ENCODE measurements at regions not wholly inside any gene's neighbourhood (a gene's known extent, or its start where the extent isn't known, plus 50 kb on each side); places are given as distances from the start of the nearest gene placed in this dataset.

DNA sequence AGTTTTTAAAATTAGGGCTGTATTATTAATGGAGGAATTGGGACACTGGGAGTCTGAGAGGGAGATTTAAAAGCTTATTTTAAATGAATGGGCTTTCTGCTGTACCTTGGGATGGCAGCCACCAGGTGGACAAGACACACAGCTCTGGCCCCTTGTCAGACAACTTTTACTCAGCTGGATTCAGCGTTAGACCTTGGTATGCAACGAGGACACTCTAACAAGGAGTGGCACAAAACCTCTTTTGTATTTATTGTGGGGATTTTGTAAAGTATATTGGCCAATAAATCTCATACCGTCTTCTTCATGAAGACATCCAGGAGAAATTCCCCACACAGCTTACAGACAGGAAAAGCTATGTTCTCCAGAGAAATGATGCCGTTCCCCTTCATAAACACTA, 105.7 kb downstream of the LCA5 start:
- Mint-ChIP-seq H3K27me3 (no peaks in the 10 kb centered on the region), H3K36me3 (no peaks in the 10 kb centered on the region), H3K9me3 (no peaks in the 10 kb centered on the region), H3K27ac (no peak overlapping the region), H3K4me1 (no peaks in the 10 kb centered on the region), H3K4me3 (no peak overlapping the region)
- CTCF ChIA-PET, result interaction anchor here (1.3 kb wide), 1 partner anchor 9 kb away, joined by 4 read pairs; no protein-coding TSS in a partner anchor
- DNase-seq, result no peak

DNA sequence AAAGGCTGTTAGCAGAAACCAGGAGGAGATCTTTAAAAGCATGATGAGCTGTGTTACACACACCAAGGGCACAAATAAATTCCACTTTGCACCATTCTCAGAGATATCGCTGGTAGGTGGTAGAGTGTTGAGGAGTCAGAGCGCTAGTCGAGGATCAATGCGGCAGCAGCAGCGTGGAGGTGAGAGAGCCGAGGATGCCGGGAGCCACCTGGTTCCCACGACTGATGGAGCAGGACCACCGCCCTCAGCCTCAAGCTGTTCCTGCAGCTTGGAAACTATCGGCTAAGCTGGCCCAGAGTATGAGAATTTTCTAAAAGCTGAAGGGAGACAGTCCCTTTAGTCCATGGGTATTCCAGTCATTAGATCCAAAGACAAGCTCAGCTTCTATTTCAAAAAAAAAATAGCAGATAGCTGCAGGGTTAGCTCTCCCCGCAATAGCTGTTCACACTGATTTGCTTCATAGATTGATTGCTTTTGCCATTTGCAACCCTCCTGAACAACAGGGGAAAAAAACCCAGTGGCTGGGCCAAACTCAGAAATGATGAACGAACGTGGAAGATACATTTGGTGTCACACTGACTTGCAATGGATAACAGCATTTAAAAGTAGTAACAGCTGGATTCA, 106.2 kb downstream of the LCA5 start:
- no peak overlapping the region for H3K27ac Mint-ChIP-seq
- no peaks in the 10 kb centered on the region for H3K27me3 Mint-ChIP-seq
- H3K9me3 Mint-ChIP-seq, result no peaks in the 10 kb centered on the region
- CTCF ChIA-PET, result interaction anchor here (1.3 kb wide), 1 partner anchor 8 kb away, joined by 4 read pairs; no protein-coding TSS in a partner anchor
- H3K36me3 Mint-ChIP-seq, result no peaks in the 10 kb centered on the region
- no peaks in the 10 kb centered on the region for H3K4me1 Mint-ChIP-seq
- no peak for DNase-seq
- no peak overlapping the region for H3K4me3 Mint-ChIP-seq

DNA sequence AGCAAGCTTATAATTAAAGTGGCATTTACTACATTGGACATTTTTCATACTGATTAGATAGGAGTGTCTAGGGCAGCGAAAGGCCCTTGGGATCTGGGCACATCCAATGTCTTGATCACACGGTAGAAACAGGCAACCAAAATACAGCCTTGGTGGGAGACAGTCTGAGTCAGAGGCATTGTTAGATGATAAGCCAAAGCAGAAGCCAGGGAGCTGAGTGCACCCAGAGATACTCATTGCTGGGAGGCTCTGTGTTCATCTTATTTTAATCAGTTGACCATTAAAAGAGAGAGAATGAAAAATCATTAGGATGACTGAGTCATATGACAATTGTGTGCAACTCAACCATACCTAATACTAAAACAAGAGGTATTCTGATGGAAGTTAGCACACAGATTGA, 109.5 kb downstream of the LCA5 start:
- CTCF ChIA-PET, result no interaction called here
- Mint-ChIP-seq H3K36me3 (no peaks in the 10 kb centered on the region), H3K9me3 (no peaks in the 10 kb centered on the region), H3K27me3 (no peaks in the 10 kb centered on the region), H3K27ac (no peak overlapping the region), H3K4me1 (no peaks in the 10 kb centered on the region), H3K4me3 (no peak overlapping the region)
- no peak for DNase-seq

DNA sequence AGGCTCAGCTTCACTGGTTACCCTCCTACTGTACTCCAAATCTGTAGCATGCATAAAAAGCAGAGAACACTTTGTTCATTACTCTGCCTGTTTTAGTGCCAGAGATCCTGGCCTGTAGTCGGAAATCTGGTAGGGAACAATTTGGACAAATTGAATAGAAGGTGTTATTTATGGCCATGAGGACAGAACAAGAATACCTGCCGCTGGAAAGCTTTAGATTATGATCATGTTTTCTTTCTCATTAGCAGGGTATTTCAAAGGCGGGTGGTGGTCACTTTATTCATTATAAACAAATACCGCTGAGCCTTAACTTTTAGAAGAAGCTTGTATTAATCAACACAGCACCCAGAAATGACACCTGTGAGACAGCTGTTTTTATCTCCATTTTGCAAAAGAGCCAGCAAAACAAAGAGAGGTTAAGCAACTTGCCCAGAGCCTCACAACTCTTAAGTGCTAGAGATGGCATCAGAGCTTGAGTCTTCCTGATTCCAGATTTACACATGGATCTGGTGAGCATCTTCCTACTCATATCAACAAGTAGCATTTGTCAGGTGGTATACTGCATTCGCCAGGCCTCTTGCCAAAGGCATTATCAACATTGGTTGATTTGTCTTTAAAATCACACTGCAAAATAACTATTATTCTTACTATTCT, 110.5 kb downstream of the LCA5 start:
- H3K36me3 Mint-ChIP-seq, result no peaks in the 10 kb centered on the region
- DNase-seq, result no peak

DNA sequence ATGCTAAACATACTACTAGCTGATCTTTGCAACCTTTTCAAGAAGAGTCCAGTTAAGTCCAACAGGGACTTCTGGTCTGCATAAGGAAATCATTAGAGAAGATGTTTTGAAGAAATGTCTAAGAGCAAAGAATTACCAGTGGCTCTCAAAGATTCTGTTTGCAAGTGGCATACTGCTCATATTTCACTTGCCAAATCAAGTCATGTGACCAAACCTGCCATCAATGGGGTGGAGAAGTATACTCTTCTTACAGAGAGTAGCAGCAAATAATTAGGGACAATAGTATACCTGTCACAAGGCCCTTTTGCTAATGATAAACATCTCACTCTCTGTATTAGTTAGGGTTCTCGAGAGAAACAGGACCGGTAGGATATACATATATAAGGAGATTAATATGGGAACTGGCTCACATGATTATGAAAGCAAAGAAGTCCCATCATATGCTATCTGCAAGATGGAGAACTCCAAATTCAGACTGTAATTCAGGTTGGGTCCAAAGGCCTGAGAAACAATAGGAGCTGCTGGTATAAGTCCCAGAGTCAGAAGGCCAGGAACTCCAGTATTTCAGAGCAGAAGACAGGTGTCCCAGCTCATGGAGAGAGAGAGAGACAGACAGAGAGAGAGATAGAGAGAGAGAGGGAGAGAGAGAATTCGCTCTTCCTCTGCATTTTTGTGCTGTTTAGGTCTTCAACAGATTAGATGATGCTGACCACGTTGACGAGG, 111.5 kb downstream of the LCA5 start:
- Mint-ChIP-seq H3K36me3 (no peaks in the 10 kb centered on the region), H3K4me3 (no peak overlapping the region), H3K27me3 (no peaks in the 10 kb centered on the region), H3K4me1 (no peaks in the 10 kb centered on the region), H3K9me3 (no peaks in the 10 kb centered on the region), H3K27ac (no peak overlapping the region)
- CTCF ChIA-PET, result no interaction called here
- DNase-seq, result no peak

More for the DNA sequence above, 110.5 kb downstream of the LCA5 start:
- Mint-ChIP-seq H3K4me1 (no peaks in the 10 kb centered on the region), H3K4me3 (no peak overlapping the region), H3K27me3 (no peaks in the 10 kb centered on the region), H3K9me3 (no peaks in the 10 kb centered on the region), H3K27ac (no peak overlapping the region)
- CTCF ChIA-PET, result no interaction called here

DNA sequence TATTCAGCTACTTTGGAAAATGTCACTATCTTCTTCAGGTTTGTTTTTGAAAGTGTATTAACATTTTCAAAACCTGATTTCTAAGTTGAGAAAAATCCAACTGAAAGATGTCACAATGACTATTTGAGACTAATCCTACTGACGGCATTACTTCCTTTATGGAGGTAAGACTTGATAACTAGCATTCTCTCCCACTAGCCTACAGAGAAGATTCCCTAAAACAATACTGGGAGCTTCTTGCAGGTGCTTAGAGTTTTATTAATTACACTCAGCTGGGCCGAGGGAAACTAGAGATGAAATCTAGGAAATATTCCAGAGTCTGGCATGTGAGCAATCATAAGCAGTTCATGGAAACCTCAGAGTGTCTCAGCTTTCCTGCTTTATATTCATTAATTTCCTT, 114.0 kb downstream of the LCA5 start:
- Mint-ChIP-seq H3K36me3 (no peaks in the 10 kb centered on the region), H3K4me3 (no peak overlapping the region), H3K4me1 (no peaks in the 10 kb centered on the region), H3K27me3 (no peaks in the 10 kb centered on the region), H3K27ac (no peak overlapping the region), H3K9me3 (no peaks in the 10 kb centered on the region)
- no peak for DNase-seq
- CTCF ChIA-PET, result interaction anchor here (0.9 kb wide), 1 partner anchor 8 kb away, joined by 4 read pairs; no protein-coding TSS in a partner anchor

DNA sequence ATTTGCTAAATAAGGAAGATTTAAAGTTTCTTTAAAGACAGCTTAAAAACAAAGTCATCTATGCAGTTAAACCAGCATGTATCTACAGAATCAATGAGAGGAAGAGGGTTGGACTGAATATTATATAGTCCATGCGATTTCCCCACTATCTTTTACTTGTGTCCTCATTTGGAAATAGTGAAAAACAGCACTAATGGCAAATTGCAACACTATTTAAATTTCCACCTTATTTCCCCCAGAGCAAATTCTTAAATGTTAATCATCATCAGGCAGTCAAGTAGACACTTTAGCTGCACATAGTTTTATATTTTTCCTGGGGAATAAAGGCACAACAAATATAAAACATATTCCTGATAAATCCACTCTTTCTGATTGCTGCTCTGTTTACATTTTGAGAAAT, 114.6 kb downstream of the LCA5 start:
- H3K4me1 Mint-ChIP-seq, result no peaks in the 10 kb centered on the region
- H3K36me3 Mint-ChIP-seq, result no peaks in the 10 kb centered on the region
- CTCF ChIA-PET, result interaction anchor here (0.9 kb wide), 1 partner anchor 9 kb away, joined by 4 read pairs; no protein-coding TSS in a partner anchor
- H3K27ac Mint-ChIP-seq, result no peak overlapping the region
- DNase-seq, result no peak
- H3K4me3 Mint-ChIP-seq, result no peak overlapping the region
- no peaks in the 10 kb centered on the region for H3K27me3 Mint-ChIP-seq
- no peaks in the 10 kb centered on the region for H3K9me3 Mint-ChIP-seq

DNA sequence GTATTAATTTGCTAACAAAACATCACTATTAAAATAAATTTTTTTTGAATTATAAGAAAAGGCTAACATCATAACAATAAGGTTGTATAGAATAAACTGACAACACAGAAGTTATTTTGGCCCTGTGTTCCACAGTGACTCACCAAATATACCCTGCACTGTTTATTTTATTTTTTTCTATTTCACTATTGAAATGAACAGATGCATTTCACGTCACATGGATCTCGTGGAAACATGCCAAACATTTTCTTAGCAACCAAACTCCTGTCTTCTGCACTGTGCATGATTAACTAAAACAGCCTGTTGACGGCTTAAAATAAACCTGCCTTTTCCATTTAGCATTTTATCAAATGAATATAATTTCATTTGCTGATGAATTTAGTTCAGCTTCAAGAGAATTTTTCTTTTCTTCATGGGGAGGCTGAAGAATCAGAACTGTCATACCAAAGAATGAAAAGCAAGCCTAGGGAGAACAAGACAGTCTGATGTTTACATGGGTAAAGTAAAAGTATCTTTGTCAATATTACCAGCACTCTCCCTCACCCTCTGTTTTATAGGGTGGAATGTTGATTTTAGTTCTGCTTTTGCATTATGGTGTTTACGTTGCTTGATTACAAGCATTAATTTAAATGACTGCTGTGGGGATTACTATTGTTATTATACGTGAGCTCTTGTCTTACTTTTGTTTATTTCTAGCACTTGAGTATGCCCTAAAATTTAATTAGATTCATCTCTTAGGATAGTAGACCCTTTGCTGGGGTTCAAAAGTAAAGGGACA, 115.3 kb downstream of the LCA5 start:
- H3K4me1 Mint-ChIP-seq, result no peaks in the 10 kb centered on the region

DNA sequence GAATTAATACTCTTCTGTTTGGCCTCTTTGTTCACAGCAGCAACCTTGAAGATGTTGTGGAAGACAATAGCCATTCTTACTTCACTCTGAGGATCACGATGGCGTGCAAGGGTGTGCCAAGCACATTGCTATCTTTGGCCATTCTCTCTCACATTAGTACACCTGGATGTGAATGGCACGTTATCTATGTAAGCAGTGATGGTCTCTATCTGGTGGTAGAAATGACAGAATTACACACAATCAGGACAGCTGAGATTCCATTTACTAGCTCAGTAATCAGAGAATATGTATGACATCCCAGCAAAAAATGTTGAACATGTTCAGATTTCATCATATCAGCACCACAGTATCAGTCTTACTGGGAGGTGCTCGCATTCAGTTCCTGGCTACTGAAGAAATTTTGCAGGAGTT, 116.2 kb downstream of the LCA5 start:
- Mint-ChIP-seq H3K27me3 (no peaks in the 10 kb centered on the region), H3K4me1 (no peaks in the 10 kb centered on the region), H3K36me3 (no peaks in the 10 kb centered on the region), H3K9me3 (no peaks in the 10 kb centered on the region), H3K27ac (no peak overlapping the region), H3K4me3 (no peak overlapping the region)
- DNase-seq, result no peak
- CTCF ChIA-PET, result no interaction called here

More for the DNA sequence above, 115.3 kb downstream of the LCA5 start:
- H3K27me3 Mint-ChIP-seq, result no peaks in the 10 kb centered on the region
- no peaks in the 10 kb centered on the region for H3K36me3 Mint-ChIP-seq
- H3K27ac Mint-ChIP-seq, result no peak overlapping the region
- H3K9me3 Mint-ChIP-seq, result no peaks in the 10 kb centered on the region
- CTCF ChIA-PET, result no interaction called here
- no peak for DNase-seq
- no peak overlapping the region for H3K4me3 Mint-ChIP-seq

DNA sequence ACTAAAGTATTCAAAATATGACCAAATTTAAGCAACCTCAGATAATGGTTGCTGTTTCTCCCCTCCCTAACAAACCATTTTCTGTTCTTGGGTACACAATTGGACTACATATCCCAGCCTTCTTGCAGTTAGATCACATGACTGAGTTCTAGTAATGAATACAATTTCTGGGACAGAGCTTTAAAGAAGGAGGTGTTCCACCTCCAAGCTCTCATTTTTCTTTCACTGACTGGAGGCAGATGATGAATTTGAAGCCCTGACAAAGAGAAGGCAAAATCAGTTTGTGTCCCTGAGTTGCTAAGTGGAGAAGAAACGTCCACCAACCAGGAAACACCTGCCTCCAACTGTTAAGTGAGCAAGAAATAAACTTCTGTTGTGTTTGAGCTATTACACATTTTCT, 117.2 kb downstream of the LCA5 start:
- Mint-ChIP-seq H3K27me3 (no peaks in the 10 kb centered on the region), H3K27ac (no peak overlapping the region), H3K36me3 (no peaks in the 10 kb centered on the region), H3K4me1 (no peaks in the 10 kb centered on the region), H3K9me3 (no peaks in the 10 kb centered on the region), H3K4me3 (no peak overlapping the region)
- CTCF ChIA-PET, result no interaction called here
- no peak for DNase-seq

DNA sequence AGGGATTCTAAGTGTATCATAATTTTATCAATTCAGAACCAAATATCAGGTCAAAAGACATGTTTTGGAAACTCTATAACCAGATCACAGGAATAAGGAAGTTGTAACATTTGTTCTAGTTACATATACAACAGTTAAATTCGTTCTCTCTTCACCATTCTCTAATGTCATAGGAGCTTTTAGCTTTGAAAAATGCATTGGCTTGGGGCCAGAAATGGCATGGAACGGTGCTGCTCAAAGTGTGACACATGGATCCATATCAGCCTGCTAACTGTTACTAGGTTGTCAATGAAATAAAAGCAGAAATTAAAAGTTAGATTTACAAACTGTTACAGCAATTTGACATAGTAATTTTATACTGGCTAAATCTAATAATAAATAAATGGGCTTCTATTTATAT, 120.3 kb downstream of the LCA5 start:
- no peaks in the 10 kb centered on the region for H3K4me1 Mint-ChIP-seq
- CTCF ChIA-PET, result no interaction called here
- no peaks in the 10 kb centered on the region for H3K27me3 Mint-ChIP-seq
- H3K27ac Mint-ChIP-seq, result no peak overlapping the region
- H3K9me3 Mint-ChIP-seq, result no peaks in the 10 kb centered on the region
- no peak for DNase-seq
- no peaks in the 10 kb centered on the region for H3K36me3 Mint-ChIP-seq
- H3K4me3 Mint-ChIP-seq, result no peak overlapping the region

DNA sequence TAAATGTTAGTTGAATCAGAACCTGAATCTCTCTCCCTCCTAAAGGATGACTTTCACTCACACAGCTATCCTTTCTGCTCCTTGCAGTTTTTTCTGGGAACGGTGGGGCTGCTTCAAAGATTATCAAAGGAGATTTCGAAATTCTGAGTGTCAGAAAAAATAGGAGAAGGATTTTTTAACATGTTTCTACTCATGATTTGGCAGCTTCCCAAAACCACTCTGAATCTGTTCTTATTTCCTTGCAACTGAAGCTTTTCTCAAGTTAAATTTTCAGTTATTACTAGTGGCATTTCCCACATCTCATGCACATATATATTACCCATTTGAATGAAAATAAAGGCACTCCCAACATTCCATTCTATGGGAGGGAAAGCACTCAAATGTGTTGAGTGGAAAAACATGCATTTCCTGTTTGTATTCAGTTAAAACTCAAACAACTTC, 123.6 kb downstream of the LCA5 start:
- no peak overlapping the region for H3K4me3 Mint-ChIP-seq
- no peaks in the 10 kb centered on the region for H3K9me3 Mint-ChIP-seq
- no peaks in the 10 kb centered on the region for H3K27me3 Mint-ChIP-seq
- no peak for DNase-seq
- no peaks in the 10 kb centered on the region for H3K4me1 Mint-ChIP-seq
- no peaks in the 10 kb centered on the region for H3K36me3 Mint-ChIP-seq
- CTCF ChIA-PET, result no interaction called here
- H3K27ac Mint-ChIP-seq, result no peak overlapping the region

DNA sequence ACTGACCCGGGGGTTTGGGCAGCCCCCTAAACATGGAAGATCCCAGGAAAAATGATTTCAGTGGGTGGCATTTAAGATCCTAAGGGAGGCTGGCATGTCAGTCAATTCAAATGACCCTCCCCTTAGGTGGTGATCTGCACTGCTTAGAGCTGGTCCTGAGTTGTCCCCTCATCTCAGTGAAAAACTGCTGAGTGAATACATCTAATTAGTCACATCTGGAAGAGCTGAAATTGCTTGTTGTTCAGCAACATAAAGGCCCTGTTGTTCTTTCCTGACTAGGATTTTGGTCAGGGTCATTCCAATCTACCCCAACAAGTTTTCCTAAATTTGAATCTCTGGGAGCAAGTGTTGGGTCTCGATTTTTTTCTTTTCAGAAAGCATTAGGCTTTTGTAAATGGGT, 126.4 kb downstream of the LCA5 start:
- H3K4me3 Mint-ChIP-seq, result no peak overlapping the region
- no peaks in the 10 kb centered on the region for H3K4me1 Mint-ChIP-seq
- H3K27ac Mint-ChIP-seq, result no peak overlapping the region
- no peak for DNase-seq
- H3K36me3 Mint-ChIP-seq, result no peaks in the 10 kb centered on the region
- CTCF ChIA-PET, result no interaction called here
- no peaks in the 10 kb centered on the region for H3K9me3 Mint-ChIP-seq
- no peaks in the 10 kb centered on the region for H3K27me3 Mint-ChIP-seq

DNA sequence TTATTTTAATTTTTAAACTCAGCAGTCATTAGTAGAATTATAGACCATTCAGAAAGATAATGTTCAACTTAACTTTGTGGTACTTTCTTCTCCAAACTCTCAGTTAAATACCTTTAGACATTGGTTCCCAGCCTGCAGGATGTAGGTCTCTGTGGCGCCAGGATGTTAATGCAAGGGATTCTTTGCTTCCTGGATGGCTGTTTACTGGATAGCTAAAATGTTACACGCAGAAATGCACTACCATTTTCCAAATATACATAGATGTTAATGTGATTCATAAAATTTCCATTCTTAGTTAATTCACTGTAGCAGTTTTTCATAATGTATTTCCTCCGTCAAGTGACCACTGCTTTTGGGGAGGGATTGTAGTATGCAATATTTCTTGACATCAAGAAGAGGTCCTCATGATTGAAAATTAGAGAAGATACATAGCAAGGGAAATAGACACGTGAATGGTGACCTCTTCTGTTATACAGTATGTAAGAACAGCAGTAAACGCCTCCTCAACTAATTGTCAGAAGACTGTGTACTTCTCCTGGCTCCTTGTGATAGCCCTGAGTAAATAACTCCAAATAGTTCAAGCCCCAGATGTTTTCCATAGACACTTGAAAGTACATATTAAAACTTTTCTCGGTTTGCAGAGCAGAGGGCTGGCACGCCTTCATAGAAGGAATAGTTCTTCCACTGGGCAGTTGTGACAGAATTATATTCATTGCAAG, 128.8 kb downstream of the LCA5 start:
- DNase-seq, result no peak
- no peaks in the 10 kb centered on the region for H3K27me3 Mint-ChIP-seq
- H3K4me1 Mint-ChIP-seq, result no peaks in the 10 kb centered on the region
- no peaks in the 10 kb centered on the region for H3K36me3 Mint-ChIP-seq
- H3K9me3 Mint-ChIP-seq, result no peaks in the 10 kb centered on the region
- no peak overlapping the region for H3K27ac Mint-ChIP-seq
- CTCF ChIA-PET, result no interaction called here
- H3K4me3 Mint-ChIP-seq, result no peak overlapping the region

Data from activated naive CD4-positive, alpha-beta T cell treated with anti-CD3 and anti-CD28 coated beads, Interleukin-2, amount 10 ng/mL, durations not matched to agents 7 days and 5 days (primary cell).